Choroid plexus epithelial cell (primary cell): ENCODE measurements at regions not wholly inside any gene's neighbourhood (a gene's known extent, or its start where the extent isn't known, plus 50 kb on each side); places are given as distances from the start of the nearest gene placed in this dataset.

Experiments used
- DNase-seq: peaks from one replicate; pipeline ENCODE4 v3.0.0-alpha.2; 2010; ENCODE audit warnings: low read depth
- H3K4me3 ChIP-seq: 2 replicates; pipeline ENCODE4 v1.5.1; 2011; ENCODE audit warnings: low read depth, mild to moderate bottlenecking, control low read depth, low read length, moderate library complexity
- CTCF ChIP-seq: conservative IDR thresholded peaks from 2 replicates; pipeline ENCODE4 v1.5.1; 2011; ENCODE audit warnings: low read depth, mild to moderate bottlenecking, control low read depth, inconsistent platforms, low read length, moderate library complexity

- H3K4me3 ChIP-seq = no peak overlapping the region
- TF ChIP-seq CTCF = no peak
- peak; percentile 2 for DNase-seq
These were observed 90.4 kb upstream of the VCX3B start for GRCh38 chrX:8374041-8374825.

GRCh38 chrX:8377041-8377440, 87.6 kb upstream of the VCX3B start:
- H3K4me3 ChIP-seq = no peak overlapping the region
- TF ChIP-seq CTCF = no peak
- no peak for DNase-seq

GRCh38 chrX:8390771-8391170, 73.9 kb upstream of the VCX3B start:
- no peak for DNase-seq
- no peak overlapping the region for H3K4me3 ChIP-seq
- no peak for TF ChIP-seq CTCF

GRCh38 chrX:8403988-8404387, 60.6 kb upstream of the VCX3B start:
- no peak overlapping the region for H3K4me3 ChIP-seq
- TF ChIP-seq CTCF = no peak
- DNase-seq = no peak

GRCh38 chrX:8404471-8404870, 60.2 kb upstream of the VCX3B start:
- peak; percentile 12 for DNase-seq
- TF ChIP-seq CTCF = no peak

GRCh38 chrX:8404926-8405325, 59.7 kb upstream of the VCX3B start:
- no peak for TF ChIP-seq CTCF
- H3K4me3 ChIP-seq = no peak overlapping the region
- no peak for DNase-seq

More at GRCh38 chrX:8404471-8404870, 60.2 kb upstream of the VCX3B start:
- no peak overlapping the region for H3K4me3 ChIP-seq

GRCh38 chrX:8405631-8406030, 59.0 kb upstream of the VCX3B start:
- H3K4me3 ChIP-seq = no peak overlapping the region
- no peak for DNase-seq
- TF ChIP-seq CTCF = no peak
